ENCODE measurements at regions not wholly inside any gene's neighbourhood (a gene's known extent, or its start where the extent isn't known, plus 50 kb on each side); places are given as distances from the start of the nearest gene placed in this dataset.

- no peak for DNase-seq
Observed at GRCh38 chr1:164191191-164191590, 367.8 kb upstream of the PBX1 start.

- DNase-seq, result no peak
Observed at GRCh38 chr1:164210211-164210739, 348.7 kb upstream of the PBX1 start.

- DNase-seq, result no peak
Observed at GRCh38 chr1:164223378-164223777, 335.6 kb upstream of the PBX1 start.

GRCh38 chr1:164225011-164225410, 334.0 kb upstream of the PBX1 start:
- DNase-seq, result no peak

- no peak for DNase-seq
Observed at GRCh38 chr1:164226977-164227376, 332.0 kb upstream of the PBX1 start.

DNA sequence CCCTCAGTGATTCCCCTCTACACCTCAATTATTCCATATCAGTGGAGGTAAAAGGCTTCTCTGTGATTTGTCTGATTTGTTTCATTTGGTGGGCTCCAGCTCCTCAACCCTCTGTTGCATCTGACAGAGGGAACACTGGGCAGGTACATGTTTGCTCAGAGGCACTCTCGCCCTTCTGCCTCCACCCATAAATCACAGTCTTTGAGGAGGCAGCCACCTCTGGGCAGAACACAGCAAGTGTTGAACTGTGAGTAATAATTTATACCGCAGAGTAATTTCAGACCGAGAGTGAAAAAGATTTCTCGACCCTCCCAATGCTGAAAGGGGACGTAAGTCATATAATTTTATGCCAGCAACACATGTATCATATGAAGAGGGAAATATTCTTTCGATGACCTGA, 330.1 kb upstream of the PBX1 start:
- no peak for DNase-seq

- DNase-seq, result no peak
Observed at GRCh38 chr1:164233149-164233548, 325.8 kb upstream of the PBX1 start.

- DNase-seq, result no peak
Observed at GRCh38 chr1:164240081-164240480, 318.9 kb upstream of the PBX1 start.

- DNase-seq, result no peak
Observed at GRCh38 chr1:164250365-164250764, 308.6 kb upstream of the PBX1 start.

GRCh38 chr1:164256456-164256855, 302.5 kb upstream of the PBX1 start:
- DNase-seq, result no peak

DNA sequence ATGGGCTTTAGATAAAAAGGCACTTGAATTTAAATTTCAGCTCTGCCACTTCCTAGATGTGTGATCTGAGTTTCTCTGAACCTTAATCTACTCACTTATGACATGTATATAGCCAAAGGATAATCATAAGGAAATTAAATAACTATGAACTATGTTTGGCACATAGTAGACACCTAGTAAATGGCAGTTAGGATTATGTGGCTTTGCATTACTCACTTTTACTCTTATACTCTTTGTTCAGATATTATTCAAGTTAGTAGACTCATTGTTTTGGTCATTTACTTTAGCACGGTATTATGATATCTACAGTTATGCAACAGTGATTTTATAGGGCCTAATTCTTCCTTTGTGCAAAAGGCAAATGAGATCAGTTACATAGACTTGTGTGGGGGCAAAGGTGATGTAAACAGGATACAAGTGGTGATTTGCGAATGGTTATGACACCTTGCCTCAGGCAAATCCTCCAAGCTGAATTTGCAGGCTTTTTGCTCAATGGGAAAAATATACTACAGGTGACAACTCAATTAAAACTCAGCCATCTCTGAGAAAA, 297.2 kb upstream of the PBX1 start:
- no peak for DNase-seq

- no peak for DNase-seq
Observed at GRCh38 chr1:164263540-164263939, 295.4 kb upstream of the PBX1 start.

GRCh38 chr1:164265232-164265631, 293.8 kb upstream of the PBX1 start:
- no peak for DNase-seq

DNA sequence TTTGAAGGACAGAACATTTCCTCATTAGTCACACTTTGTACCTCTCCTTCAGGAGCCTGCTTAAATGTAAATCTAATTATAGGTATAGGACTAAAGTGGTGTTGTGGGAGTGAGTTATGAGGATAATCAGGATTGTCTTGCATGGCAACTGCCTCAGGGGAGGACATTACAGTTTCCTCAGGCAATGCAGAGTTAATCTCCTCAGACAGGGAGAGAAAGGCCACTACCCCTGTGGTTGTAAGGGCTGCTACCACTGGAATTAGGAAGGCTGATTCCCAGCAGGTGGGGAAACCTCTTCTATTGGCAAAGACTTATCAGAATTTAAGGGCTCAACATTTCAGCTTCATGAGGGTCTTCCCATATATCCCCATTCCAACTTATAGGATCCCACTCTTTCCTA, 286.8 kb upstream of the PBX1 start:
- no peak for DNase-seq

DNA sequence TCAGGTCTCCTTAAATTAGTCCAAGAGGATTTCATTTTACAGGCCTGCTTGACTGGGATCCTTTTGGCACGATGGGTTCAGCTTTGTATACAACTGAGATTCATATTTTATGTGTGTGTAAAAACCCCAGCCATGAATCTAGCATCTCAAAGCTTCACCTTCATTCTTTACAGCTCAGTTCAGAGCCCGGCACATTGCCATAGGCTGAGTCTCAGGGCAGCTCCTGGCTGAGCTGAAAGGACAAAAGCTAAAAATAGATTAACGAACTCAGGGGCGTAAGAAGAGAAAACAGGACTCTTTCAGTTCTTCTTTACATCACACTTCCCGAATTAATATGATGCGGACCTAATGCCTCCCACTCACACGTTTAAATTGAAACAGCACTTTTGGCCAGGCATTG, 262.8 kb upstream of the PBX1 start:
- DNase-seq, result no peak

GRCh38 chr1:164308101-164308500, 250.9 kb upstream of the PBX1 start:
- DNase-seq, result no peak

DNA sequence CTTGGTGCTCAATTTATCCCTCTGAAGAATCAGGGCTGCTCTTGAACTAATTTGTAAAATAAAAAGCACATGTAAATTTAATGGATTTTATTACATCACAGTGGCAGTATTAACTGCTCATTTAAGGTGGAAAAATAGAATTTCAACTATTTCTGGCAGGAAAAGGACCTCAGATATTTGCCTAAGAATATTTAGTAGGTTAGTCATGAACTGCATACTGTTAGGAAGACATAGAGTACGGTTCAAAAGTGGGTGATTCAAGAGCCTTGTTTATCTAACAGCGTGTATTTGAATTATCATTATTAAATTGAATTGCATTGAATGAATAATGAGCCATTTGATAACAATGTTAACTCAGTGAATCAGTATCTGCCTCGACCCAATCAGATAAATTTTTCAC, 248.8 kb upstream of the PBX1 start:
- DNase-seq, result no peak

- DNase-seq, result no peak
Observed at GRCh38 chr1:164311377-164311776, 247.6 kb upstream of the PBX1 start.

- peak; percentile 14 for DNase-seq
Observed at GRCh38 chr1:164320790-164321731, 237.9 kb upstream of the PBX1 start.

- DNase-seq, result no peak
Observed at GRCh38 chr1:164325786-164326185, 233.2 kb upstream of the PBX1 start.

GRCh38 chr1:164333387-164333786, 225.6 kb upstream of the PBX1 start:
- DNase-seq, result no peak

DNA sequence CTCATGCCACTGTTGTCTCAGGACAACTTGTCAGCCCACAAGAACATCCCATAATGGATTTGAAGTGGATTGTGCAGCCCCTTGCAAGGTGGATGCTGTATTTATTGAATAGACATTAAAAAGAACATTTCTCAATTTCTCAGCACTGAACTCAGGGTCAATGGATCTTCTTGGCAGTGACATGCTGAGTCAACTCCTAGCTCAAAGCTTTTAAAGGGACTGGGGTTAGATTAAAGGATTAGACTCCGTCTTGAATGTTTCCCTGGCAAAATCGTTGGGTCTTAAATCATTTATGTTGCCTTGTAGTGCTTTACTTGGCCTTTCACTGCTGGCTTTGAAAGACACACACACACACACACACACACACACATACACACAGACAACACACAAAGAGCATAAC, 221.6 kb upstream of the PBX1 start:
- DNase-seq, result no peak

GRCh38 chr1:164337885-164338284, 221.1 kb upstream of the PBX1 start:
- DNase-seq, result no peak

GRCh38 chr1:164343189-164343588, 215.8 kb upstream of the PBX1 start:
- DNase-seq, result no peak
